ENCODE measurements at regions not wholly inside any gene's neighbourhood (a gene's known extent, or its start where the extent isn't known, plus 50 kb on each side); places are given as distances from the start of the nearest gene placed in this dataset.

GRCh38 chrX:101774340-101774739 lies 114.7 kb upstream of the ARMCX2 start:
- POLR2A ChIA-PET: no interaction called here
- DNase-seq (ENCODE audit: extremely low spot score): no peak
- CTCF ChIA-PET: interaction anchor here (1.6 kb wide), 1 partner anchor 15 kb away, joined by 5 read pairs; no protein-coding TSS in a partner anchor
- no peak for TF ChIP-seq CTBP1 (IDR thresholded peaks at IDR 0.05; ENCODE audit: borderline replicate concordance)
- TF ChIP-seq ELF4 (IDR thresholded peaks at IDR 0.05): no peak
- no peak for TF ChIP-seq LEF1 (IDR thresholded peaks at IDR 0.05; ENCODE audit: borderline replicate concordance)
- no peak for TF ChIP-seq SP1 (IDR thresholded peaks at IDR 0.05)
- TF ChIP-seq BHLHE40 (IDR thresholded peaks at IDR 0.05; ENCODE audit: borderline replicate concordance): no peak
- TF ChIP-seq TARDBP (IDR thresholded peaks at IDR 0.05): no peak

- ChIA-PET POLR2A (no interaction called here), CTCF (no interaction called here)
- no peak for TF ChIP-seq SP1 (IDR thresholded peaks at IDR 0.05)
- no peak for TF ChIP-seq FOXA1 (IDR thresholded peaks at IDR 0.05)
- TF ChIP-seq SUZ12 (IDR thresholded peaks at IDR 0.05): no peak
- no peak for TF ChIP-seq LEF1 (IDR thresholded peaks at IDR 0.05; ENCODE audit: borderline replicate concordance)
- no peak for TF ChIP-seq NFRKB (IDR thresholded peaks at IDR 0.05)
- no peak for TF ChIP-seq BHLHE40 (IDR thresholded peaks at IDR 0.05; ENCODE audit: borderline replicate concordance)
- TF ChIP-seq ARNT (IDR thresholded peaks at IDR 0.05): no peak
- no peak for TF ChIP-seq CTBP1 (IDR thresholded peaks at IDR 0.05; ENCODE audit: borderline replicate concordance)
- no peak for TF ChIP-seq L3MBTL2 (conservative IDR thresholded peaks at IDR 0.05)
- no peak for TF ChIP-seq HDGF (IDR thresholded peaks at IDR 0.05; ENCODE audit: borderline replicate concordance)
- TF ChIP-seq ELF4 (IDR thresholded peaks at IDR 0.05): no peak
- TF ChIP-seq PKNOX1 (IDR thresholded peaks at IDR 0.05): no peak
- TF ChIP-seq TARDBP (IDR thresholded peaks at IDR 0.05): no peak
- no peak for TF ChIP-seq FOXK2 (IDR thresholded peaks at IDR 0.05)
- no peak for TF ChIP-seq FOXM1 (IDR thresholded peaks at IDR 0.05; ENCODE audit: borderline replicate concordance)
- no peak for TF ChIP-seq ZNF384 (IDR thresholded peaks at IDR 0.05)
- DNase-seq (ENCODE audit: extremely low spot score): peak; percentile 12
Measured at GRCh38 chrX:101764538-101764937, 104.9 kb upstream of the ARMCX2 start.

GRCh38 chrX:101759000-101759399 lies 99.3 kb upstream of the ARMCX2 start:
- TF ChIP-seq FOXM1 (IDR thresholded peaks at IDR 0.05; ENCODE audit: borderline replicate concordance): no peak
- TF ChIP-seq CTBP1 (IDR thresholded peaks at IDR 0.05; ENCODE audit: borderline replicate concordance): no peak
- no peak for TF ChIP-seq ARNT (IDR thresholded peaks at IDR 0.05)
- no peak for TF ChIP-seq NFRKB (IDR thresholded peaks at IDR 0.05)
- TF ChIP-seq PKNOX1 (IDR thresholded peaks at IDR 0.05): no peak
- no peak for TF ChIP-seq HDGF (IDR thresholded peaks at IDR 0.05; ENCODE audit: borderline replicate concordance)
- no peak for TF ChIP-seq LEF1 (IDR thresholded peaks at IDR 0.05; ENCODE audit: borderline replicate concordance)
- no peak for TF ChIP-seq FOXK2 (IDR thresholded peaks at IDR 0.05)
- TF ChIP-seq FOXA1 (IDR thresholded peaks at IDR 0.05): no peak
- TF ChIP-seq BHLHE40 (IDR thresholded peaks at IDR 0.05; ENCODE audit: borderline replicate concordance): no peak
- TF ChIP-seq ZNF384 (IDR thresholded peaks at IDR 0.05): no peak
- TF ChIP-seq ELF4 (IDR thresholded peaks at IDR 0.05): no peak
- no peak for TF ChIP-seq TARDBP (IDR thresholded peaks at IDR 0.05)
- no peak for TF ChIP-seq L3MBTL2 (conservative IDR thresholded peaks at IDR 0.05)
- TF ChIP-seq SUZ12 (IDR thresholded peaks at IDR 0.05): no peak
- no peak for TF ChIP-seq SP1 (IDR thresholded peaks at IDR 0.05)
- ChIA-PET CTCF (interaction anchor here (0.7 to 2.1 kb wide), 6 partner anchors 10 to 121 kb away, joined by 3 to 7 read pairs (median 4); no protein-coding TSS in a partner anchor), POLR2A (no interaction called here)
- DNase-seq (ENCODE audit: extremely low spot score): peak; percentile 46

GRCh38 chrX:101750744-101751143 lies 91.1 kb upstream of the ARMCX2 start:
- DNase-seq (ENCODE audit: extremely low spot score): no peak

GRCh38 chrX:101749436-101749835 lies 89.8 kb upstream of the ARMCX2 start:
- TF ChIP-seq TARDBP (IDR thresholded peaks at IDR 0.05) (no peak), CTBP1 (IDR thresholded peaks at IDR 0.05; ENCODE audit: borderline replicate concordance) (no peak), SUZ12 (IDR thresholded peaks at IDR 0.05) (no peak), L3MBTL2 (conservative IDR thresholded peaks at IDR 0.05) (no peak), SP1 (IDR thresholded peaks at IDR 0.05) (no peak), BHLHE40 (IDR thresholded peaks at IDR 0.05; ENCODE audit: borderline replicate concordance) (no peak), NFRKB (IDR thresholded peaks at IDR 0.05) (no peak), ARNT (IDR thresholded peaks at IDR 0.05) (no peak), FOXA1 (IDR thresholded peaks at IDR 0.05) (no peak)
- DNase-seq (ENCODE audit: extremely low spot score): no peak
- CTCF ChIA-PET: no interaction called here
- POLR2A ChIA-PET: no interaction called here

More at GRCh38 chrX:101750744-101751143, 91.1 kb upstream of the ARMCX2 start:
- TF ChIP-seq L3MBTL2 (conservative IDR thresholded peaks at IDR 0.05) (no peak), ELF4 (IDR thresholded peaks at IDR 0.05) (peak; percentile 92)
- CTCF ChIA-PET: no interaction called here
- POLR2A ChIA-PET: no interaction called here

GRCh38 chrX:101745046-101745445 lies 85.4 kb upstream of the ARMCX2 start:
- no peak for TF ChIP-seq TARDBP (IDR thresholded peaks at IDR 0.05)
- TF ChIP-seq L3MBTL2 (conservative IDR thresholded peaks at IDR 0.05): no peak
- no peak for TF ChIP-seq FOXK2 (IDR thresholded peaks at IDR 0.05)
- no peak for TF ChIP-seq LEF1 (IDR thresholded peaks at IDR 0.05; ENCODE audit: borderline replicate concordance)
- TF ChIP-seq BHLHE40 (IDR thresholded peaks at IDR 0.05; ENCODE audit: borderline replicate concordance): no peak
- no peak for TF ChIP-seq PKNOX1 (IDR thresholded peaks at IDR 0.05)
- no peak for TF ChIP-seq CTBP1 (IDR thresholded peaks at IDR 0.05; ENCODE audit: borderline replicate concordance)
- no peak for TF ChIP-seq FOXA1 (IDR thresholded peaks at IDR 0.05)
- TF ChIP-seq SUZ12 (IDR thresholded peaks at IDR 0.05): no peak
- no peak for TF ChIP-seq NFRKB (IDR thresholded peaks at IDR 0.05)
- no peak for TF ChIP-seq FOXM1 (IDR thresholded peaks at IDR 0.05; ENCODE audit: borderline replicate concordance)
- TF ChIP-seq ZNF384 (IDR thresholded peaks at IDR 0.05): no peak
- TF ChIP-seq HDGF (IDR thresholded peaks at IDR 0.05; ENCODE audit: borderline replicate concordance): no peak
- no peak for TF ChIP-seq ELF4 (IDR thresholded peaks at IDR 0.05)
- no peak for TF ChIP-seq SP1 (IDR thresholded peaks at IDR 0.05)
- no peak for TF ChIP-seq ARNT (IDR thresholded peaks at IDR 0.05)
- DNase-seq (ENCODE audit: extremely low spot score): no peak
- CTCF ChIA-PET: interaction anchor here (1.7 kb wide), 1 partner anchor 13 kb away, joined by 6 read pairs; no protein-coding TSS in a partner anchor
- POLR2A ChIA-PET: no interaction called here

Measured in HEK293T (cell line).